HL-60 (cell line): ENCODE measurements at regions not wholly inside any gene's neighbourhood (a gene's known extent, or its start where the extent isn't known, plus 50 kb on each side); places are given as distances from the start of the nearest gene placed in this dataset.

ENCODE experiments used
- CTCF ChIP-seq: IDR thresholded peaks from one replicate; pipeline ENCODE4 v1.5.1; 2011; ENCODE audit warnings: low read length, control low read depth, inconsistent platforms; ENCODE audit not compliant: insufficient read depth
- POLR2AphosphoS5 ChIP-seq: IDR thresholded peaks from 2 replicates; pipeline ENCODE4 v1.6.1; 2012; ENCODE audit warnings: low read depth
- REST ChIP-seq: IDR thresholded peaks from 2 replicates; pipeline ENCODE4 v1.6.1; 2012; ENCODE audit warnings: low read depth; ENCODE audit not compliant: insufficient replicate concordance

GRCh38 chr11:69891421-69892236 lies 72.4 kb upstream of the FGF3 start:
- TF ChIP-seq CTCF (no peak), POLR2AphosphoS5 (no peak), REST (no peak)
